Posterior cingulate gyrus (tissue), 11 donors: ENCODE measurements at regions not wholly inside any gene's neighbourhood (a gene's known extent, or its start where the extent isn't known, plus 50 kb on each side); places are given as distances from the start of the nearest gene placed in this dataset.
"Not testable (repeated sequence)": the region's sequence is repeated elsewhere in the genome, so short reads cannot be mapped to it uniquely, and the experiment has no call there.

ENCODE experiments used
- DNase-seq, 10 donors: peaks; one replicate each; pipeline versions ENCODE4 v3.0.0 to v3.0.0-alpha.2; 2020 to 2021; ENCODE audit warnings: mixed read lengths in 3 of 10
- intact Hi-C: fragments of 100-400 bp; cut with DNase I; formaldehyde crosslinking; loops from one replicate; pipeline ENCODE4 v1.15.1; 2023

DNA sequence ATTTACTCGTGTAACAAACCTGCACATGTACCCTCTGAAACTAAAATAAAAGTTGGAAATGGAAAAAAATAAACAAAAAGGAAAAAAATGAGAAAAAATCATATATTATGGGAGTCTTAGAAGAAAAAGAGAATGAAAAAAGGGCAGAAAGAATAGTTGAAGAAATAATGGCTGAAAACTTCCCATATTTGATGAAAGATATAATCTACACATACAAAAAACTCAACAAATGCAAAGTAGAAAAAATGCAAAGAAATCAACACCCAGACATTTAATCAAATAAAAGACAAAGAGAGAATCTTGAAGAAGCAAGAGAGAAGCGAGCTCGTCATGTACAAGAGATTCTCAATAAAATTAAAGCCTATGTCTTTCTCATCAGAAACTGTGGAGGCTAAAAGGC lies 73.8 kb downstream of the SLC25A46 start:
- intact Hi-C loops, result no loop called here
- no peak for DNase-seq

GRCh38 chr5:110815916-110816605 lies 77.3 kb downstream of the SLC25A46 start:
- DNase-seq, result no peak
- intact Hi-C loops, result no loop called here

- no peak for DNase-seq
- intact Hi-C loops, result no loop called here
These were observed 78.7 kb downstream of the SLC25A46 start for GRCh38 chr5:110817459-110817858.

DNA sequence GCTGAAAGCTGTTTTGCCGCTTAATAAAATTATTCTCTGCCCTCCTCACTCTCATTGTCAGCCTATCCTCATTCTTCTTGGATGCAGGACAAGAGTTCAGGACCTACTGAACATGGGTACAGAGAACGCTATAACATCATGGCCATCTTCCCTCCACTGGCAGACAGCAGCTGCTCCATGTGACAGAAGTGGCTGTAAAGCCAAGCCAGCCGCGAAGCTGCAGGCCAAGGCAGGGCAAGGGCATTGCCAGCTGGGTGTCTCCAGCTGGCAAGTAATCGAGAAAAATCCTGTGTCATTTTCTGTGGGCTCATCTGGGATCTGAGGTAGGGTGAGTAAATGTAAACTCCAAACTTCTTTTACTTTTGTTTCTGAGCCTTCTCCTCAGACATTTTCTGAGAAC lies 84.8 kb downstream of the SLC25A46 start:
- intact Hi-C loops, result no loop called here
- peak in 2 of 10 donors; percentile 51 to 53 for DNase-seq

DNA sequence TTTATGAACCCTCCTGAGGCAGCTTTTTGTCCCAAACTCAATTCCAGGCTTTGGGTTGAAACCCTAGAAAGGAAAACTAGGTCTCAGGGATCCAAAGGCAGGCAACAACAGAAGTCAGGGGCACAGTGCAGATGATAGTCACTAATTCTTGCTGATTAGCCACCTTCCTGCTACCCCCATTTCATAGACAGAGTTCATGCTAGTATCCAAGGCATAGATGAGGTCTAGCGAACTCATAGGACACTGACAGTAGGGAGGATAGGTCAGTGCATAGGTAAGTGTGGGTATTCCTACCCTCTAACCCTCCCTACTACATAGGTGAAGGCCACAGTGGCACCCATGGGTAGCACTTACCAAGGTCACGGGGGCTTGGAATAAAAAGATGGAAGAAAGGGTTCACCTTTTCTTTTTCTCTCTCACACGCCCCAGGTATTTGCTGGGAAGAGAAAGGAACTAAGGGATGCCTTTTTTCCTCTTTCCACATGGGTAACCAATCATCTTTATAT lies 86.2 kb downstream of the SLC25A46 start:
- intact Hi-C loops, result no loop called here
- no peak for DNase-seq

- no peak for DNase-seq
- intact Hi-C loops, result no loop called here
These were observed 93.9 kb downstream of the SLC25A46 start for GRCh38 chr5:110832683-110833082.

DNA sequence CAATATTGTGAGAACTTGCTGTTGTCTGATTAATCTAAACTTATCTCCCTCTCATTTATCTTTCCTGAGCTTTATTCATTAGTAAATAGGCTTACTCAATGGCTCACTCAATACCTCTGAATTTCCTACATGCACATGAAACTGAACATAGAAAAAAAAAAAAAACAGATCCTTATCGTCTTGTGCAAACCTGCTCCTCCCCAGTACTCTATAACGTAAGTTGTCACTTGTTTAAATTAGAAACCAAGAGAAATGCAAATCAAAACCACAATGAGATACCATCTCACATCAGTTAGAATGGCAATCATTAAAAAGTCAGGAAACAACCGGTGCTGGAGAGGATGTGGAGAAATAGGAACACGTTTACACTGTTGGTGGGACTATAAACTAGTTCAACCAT lies 96.1 kb downstream of the SLC25A46 start:
- DNase-seq, intact Hi-C loops: not testable (repeated sequence)

DNA sequence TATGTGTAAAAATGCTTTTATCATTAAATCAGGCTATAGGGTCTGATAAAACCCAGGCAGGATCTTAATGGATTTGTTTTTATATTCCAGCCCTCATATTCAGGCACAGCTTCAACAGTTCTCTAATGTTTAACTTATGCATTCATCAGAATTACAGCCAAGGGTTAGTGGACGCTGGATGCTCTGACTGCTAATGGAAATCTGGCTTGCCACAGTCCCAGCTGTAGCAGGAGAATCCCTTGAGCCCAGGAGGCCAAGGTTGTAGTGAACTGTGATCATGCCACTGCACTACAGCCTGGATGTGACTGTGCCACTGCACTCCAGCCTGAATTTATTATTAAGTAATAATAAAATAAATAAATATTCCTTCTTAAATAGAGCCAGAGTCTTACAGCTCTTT lies 98.0 kb downstream of the SLC25A46 start:
- intact Hi-C loops, result no loop called here
- DNase-seq, result no peak

DNA sequence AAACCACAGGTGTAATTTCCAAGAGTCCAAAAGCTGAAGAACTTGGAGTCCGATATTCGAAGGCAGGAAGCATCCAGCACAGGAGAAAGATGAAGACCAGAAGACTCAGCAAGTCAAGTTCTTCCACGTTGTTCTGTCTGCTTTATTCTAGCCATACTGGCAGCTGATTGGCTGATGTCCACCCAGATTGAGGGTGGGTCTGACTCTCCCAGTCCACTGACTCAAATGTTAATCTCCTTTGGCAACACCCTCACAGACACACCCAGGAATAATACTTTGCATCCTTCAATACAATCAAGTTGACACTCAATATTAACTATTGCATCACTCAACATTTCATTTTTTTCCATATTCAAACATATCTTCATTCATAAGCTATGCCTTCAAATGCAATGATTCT lies 99.5 kb downstream of the SLC25A46 start:
- DNase-seq, intact Hi-C loops: not testable (repeated sequence)

DNA sequence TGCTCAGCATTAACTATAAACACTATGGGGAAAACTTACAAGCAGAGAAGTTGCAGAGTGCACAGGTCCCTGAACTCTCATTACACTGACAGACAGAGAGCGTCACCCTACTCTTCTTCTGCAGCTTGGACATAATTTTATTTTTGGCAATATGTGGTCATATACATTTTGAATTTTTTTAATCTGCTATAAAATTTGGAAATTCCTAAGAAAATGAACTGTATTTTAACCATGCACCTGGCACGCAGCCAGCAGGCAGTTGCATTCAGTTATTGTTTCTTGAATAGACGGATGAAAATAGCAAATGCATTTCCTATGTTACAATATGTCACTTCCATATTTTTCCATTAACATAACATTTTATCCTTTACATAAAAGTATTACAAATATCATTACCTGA lies 100.2 kb downstream of the SLC25A46 start:
- DNase-seq, result peak in 3 of 10 donors; percentile 49 to 75 (median 67)
- intact Hi-C loops, result no loop called here

DNA sequence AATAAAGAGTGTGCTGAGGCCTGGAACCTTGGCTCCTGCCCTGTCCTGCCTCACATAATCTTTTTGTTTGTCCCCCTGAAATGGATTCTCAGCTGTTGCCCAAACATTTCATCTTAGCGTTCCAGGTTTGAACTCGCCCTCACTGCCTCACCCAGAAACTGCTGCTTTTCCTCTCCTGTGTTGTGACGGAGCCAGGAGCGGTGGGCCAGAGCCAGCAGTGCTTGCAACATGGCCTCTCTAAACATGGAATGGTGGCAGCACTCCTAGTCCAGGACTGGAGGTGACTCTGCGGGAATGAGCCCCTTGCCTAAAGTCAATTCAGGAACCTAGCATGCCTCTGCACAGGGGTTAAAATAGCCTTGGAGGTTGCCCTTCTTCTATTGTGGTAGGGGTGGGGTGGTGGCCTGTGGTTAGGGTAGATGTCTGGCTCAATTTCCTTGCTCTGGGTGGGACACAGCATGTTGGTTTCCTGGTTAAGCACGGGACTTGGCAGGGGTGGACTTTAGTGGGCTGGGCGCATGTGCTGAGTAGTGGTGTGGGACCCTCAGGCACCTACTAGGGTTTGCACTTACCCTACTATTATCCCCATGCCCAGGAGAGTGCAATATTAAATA lies 101.6 kb downstream of the SLC25A46 start:
- peak in 2 of 10 donors; percentile 27 to 57 for DNase-seq
- intact Hi-C loops, result no loop called here

- intact Hi-C loops, result no loop called here
These were observed 102.3 kb downstream of the SLC25A46 start for GRCh38 chr5:110841137-110841536.

GRCh38 chr5:110842948-110843347 lies 104.1 kb downstream of the SLC25A46 start:
- DNase-seq, result no peak
- intact Hi-C loops, result no loop called here

More at GRCh38 chr5:110841137-110841536, 102.3 kb downstream of the SLC25A46 start:
- DNase-seq, result no peak

DNA sequence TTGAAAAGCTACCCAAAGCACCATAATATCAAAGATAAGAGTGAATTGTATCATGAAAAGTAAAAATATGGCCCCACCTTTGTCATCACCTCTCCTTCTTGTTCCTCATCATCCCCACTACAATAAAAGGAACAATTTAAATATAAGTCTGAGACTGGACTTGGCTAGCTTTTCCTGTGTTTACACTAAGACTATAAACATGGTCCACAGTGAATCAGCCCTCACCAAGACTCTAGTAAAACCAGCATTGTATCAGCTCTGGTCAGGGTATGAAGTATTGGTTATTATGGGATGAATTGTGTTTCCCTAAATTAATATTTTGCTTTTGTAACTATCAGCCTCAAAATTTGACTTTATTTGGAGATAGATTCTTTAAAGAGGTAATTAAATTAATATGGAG lies 105.4 kb downstream of the SLC25A46 start:
- DNase-seq, result no peak
- intact Hi-C loops, result no loop called here

DNA sequence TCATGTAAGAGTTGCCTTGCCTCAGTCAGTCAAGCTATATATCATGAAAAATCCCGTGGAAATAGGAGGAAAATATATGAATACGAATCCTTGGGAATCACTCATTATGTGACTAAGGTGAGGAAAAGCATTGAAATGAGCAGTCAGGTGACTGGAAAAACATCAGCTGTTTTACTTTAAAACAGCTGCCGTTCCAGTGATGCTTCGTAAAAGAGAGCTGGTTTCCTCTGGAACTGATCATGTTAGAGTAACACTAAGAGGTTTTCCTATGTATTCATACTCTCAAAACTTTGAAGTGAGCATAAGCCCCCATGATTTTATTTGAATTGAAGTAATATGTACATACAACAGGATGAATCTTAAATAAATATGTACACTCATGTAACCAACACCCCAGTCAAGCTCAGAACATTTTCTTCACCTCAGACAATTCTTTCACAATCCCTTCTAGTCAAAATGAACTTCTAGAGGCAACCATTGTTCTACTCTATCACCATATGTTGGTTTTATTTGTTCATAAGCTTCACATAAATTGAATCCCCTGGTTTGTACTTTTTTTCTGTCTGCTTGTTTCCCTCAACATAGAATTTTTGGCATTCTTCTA lies 107.7 kb downstream of the SLC25A46 start:
- no peak for DNase-seq
- intact Hi-C loops, result no loop called here

DNA sequence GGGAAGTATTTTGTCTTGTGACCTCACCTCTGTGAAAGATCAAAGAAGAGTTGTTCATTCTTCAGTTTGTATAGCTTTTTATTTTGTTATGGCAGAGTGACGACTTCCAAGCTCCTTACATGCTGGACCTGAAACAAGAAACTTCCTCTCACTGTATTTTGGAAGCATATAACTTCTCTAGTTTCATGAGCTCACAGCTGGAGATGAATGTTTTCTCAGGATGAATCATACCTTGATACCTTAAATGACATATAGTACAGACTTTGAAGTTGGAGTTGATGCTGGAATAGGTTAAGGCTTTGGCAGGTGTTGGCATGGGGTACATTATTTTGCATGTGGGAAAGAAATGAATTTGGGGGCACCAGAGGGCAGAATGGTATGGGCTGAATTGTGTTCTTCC lies 112.5 kb downstream of the SLC25A46 start:
- intact Hi-C loops, result no loop called here
- no peak for DNase-seq

GRCh38 chr5:110852053-110852452 lies 113.2 kb downstream of the SLC25A46 start:
- DNase-seq, result no peak
- intact Hi-C loops, result no loop called here

- no peak for DNase-seq
- intact Hi-C loops, result no loop called here
These were observed 113.7 kb downstream of the SLC25A46 start for GRCh38 chr5:110852541-110852940.

DNA sequence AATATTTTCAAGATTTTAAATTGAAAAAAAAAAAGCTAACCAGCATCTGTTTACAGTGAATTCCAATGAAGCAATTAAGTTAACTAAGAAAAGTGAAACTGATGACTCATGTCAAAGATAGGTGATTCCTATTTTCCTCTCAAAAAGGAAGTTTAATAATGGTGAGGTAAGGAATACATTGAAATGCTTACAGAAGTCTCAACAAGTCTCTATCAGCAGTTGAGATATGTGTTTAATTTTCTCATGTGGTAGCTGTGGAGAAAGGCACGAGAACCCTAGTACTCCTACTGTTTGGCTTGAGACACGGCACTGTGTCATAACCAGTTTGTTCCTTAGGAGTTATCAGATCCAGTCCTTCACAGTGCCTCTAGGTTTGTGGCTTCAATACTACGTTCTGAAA lies 114.5 kb downstream of the SLC25A46 start:
- intact Hi-C loops, result no loop called here
- DNase-seq, result no peak

DNA sequence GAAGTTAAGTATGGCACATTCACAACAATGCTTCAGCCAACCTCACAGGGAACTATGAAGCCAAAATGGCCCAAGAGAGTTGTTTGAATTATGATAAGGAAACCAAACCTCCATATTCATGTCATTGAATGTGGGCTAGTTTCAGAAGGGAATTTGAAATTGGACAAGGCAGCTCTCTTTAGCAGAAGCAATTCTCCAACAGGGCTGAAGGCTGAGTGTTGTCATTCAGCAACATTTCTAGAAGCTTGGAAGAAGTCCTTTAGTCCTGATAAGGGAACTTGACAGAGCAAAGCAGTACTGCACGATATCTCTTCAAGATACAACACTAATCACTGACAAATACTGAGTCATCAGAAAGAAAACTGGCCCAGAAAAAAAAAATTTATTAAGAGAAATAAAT lies 115.4 kb downstream of the SLC25A46 start:
- no peak for DNase-seq
- intact Hi-C loops, result no loop called here

GRCh38 chr5:110855961-110856360 lies 117.2 kb downstream of the SLC25A46 start:
- intact Hi-C loops, result no loop called here
- no peak for DNase-seq
